Neural progenitor cell (in vitro differentiated cells): ENCODE measurements at regions not wholly inside any gene's neighbourhood (a gene's known extent, or its start where the extent isn't known, plus 50 kb on each side); places are given as distances from the start of the nearest gene placed in this dataset.

Source experiments
- DNase-seq: peaks from one replicate; pipeline ENCODE4 v3.0.0-alpha.2; 2016; ENCODE audit warnings: low spot score
- H2AFZ ChIP-seq: fragments of 200-600 bp; sonication (generic); replicated peaks from 2 replicates; pipeline ENCODE4 v1.6.1; 2016; ENCODE audit warnings: antibody characterized with exemption
- H3F3A ChIP-seq: fragments of 200-600 bp; sonication (generic); 2 replicates; pipeline ENCODE4 v1.6.1; 2016; ENCODE audit warnings: antibody characterized with exemption, low read depth
- H3K27ac ChIP-seq: fragments of 200-600 bp; sonication (generic); 2 replicates; pipeline ENCODE4 v1.5.1; 2016; ENCODE audit warnings: mild to moderate bottlenecking
- H3K27me3 ChIP-seq: fragments of 200-600 bp; sonication (generic); 2 replicates; pipeline ENCODE4 v1.6.1; 2016; ENCODE audit warnings: mild to moderate bottlenecking, moderate library complexity
- H3K36me3 ChIP-seq: fragments of 200-600 bp; sonication (generic); 2 replicates; pipeline ENCODE4 v1.5.1; 2016
- H3K4me1 ChIP-seq: fragments of 200-600 bp; sonication (generic); 2 replicates; pipeline ENCODE4 v1.6.1; 2016; ENCODE audit warnings: mixed run types
- H3K4me2 ChIP-seq: fragments of 200-600 bp; sonication (generic); 2 replicates; pipeline ENCODE4 v1.6.1; 2016
- H3K4me3 ChIP-seq: fragments of 200-600 bp; sonication (generic); 2 replicates; pipeline ENCODE4 v1.5.1; 2016
- H3K79me2 ChIP-seq: fragments of 200-600 bp; sonication (generic); 2 replicates; pipeline ENCODE4 v1.6.1; 2016; ENCODE audit warnings: low read depth
- H3K9ac ChIP-seq: fragments of 200-600 bp; sonication (generic); 2 replicates; pipeline ENCODE4 v1.6.1; 2016
- H3K9me3 ChIP-seq: fragments of 200-600 bp; sonication (generic); 2 replicates; pipeline ENCODE4 v1.5.1; 2016; ENCODE audit warnings: low read depth
- H4K20me1 ChIP-seq: fragments of 200-600 bp; sonication (generic); 2 replicates; pipeline ENCODE4 v1.6.1; 2016; ENCODE audit warnings: low read depth
- H3K27ac Mint-ChIP-seq: 3 replicates; pipeline ENCODE4 v1.8.0; 2021; ENCODE audit warnings: mixed read lengths
- H3K27me3 Mint-ChIP-seq: 2 replicates; pipeline ENCODE4 v1.8.0; 2022; ENCODE audit warnings: low read depth, mild to moderate bottlenecking, inconsistent platforms, moderate library complexity, mixed read lengths; ENCODE audit not compliant: insufficient read depth
- H3K36me3 Mint-ChIP-seq: 3 replicates; pipeline ENCODE4 v1.8.0; 2021; ENCODE audit warnings: mixed read lengths
- H3K4me1 Mint-ChIP-seq: 3 replicates; pipeline ENCODE4 v1.8.0; 2021; ENCODE audit warnings: mixed read lengths
- H3K4me3 Mint-ChIP-seq: 3 replicates; pipeline ENCODE4 v1.8.0; 2021; ENCODE audit warnings: mild to moderate bottlenecking, moderate library complexity, mixed read lengths
- H3K9me3 Mint-ChIP-seq: 3 replicates; pipeline ENCODE4 v1.8.0; 2020; ENCODE audit warnings: mixed read lengths
- CTCF ChIP-seq: fragments of 200-600 bp; sonication (generic); IDR thresholded peaks from 2 replicates; pipeline ENCODE4 v1.5.1; 2017; ENCODE audit warnings: antibody characterized with exemption, mild to moderate bottlenecking
- EZH2 ChIP-seq: fragments of 200-600 bp; sonication (generic); IDR thresholded peaks from 2 replicates; pipeline ENCODE4 v1.6.1; 2017; ENCODE audit warnings: antibody characterized with exemption, mild to moderate bottlenecking, moderate library complexity
- EZH2phosphoT487 ChIP-seq: fragments of 200-600 bp; sonication (generic); IDR thresholded peaks from 2 replicates; pipeline ENCODE4 v1.6.1; 2017; ENCODE audit warnings: antibody characterized with exemption

GRCh38 chr14:97887690-97888089, 1090.5 kb downstream of the VRK1 start:
- DNase-seq: no peak
- peaks cover 32% of the 10 kb centered on the region for H3K4me1 Mint-ChIP-seq
- H3K27me3 Mint-ChIP-seq: peaks cover 4% of the 10 kb centered on the region
- no peaks in the 10 kb centered on the region for H3K9me3 ChIP-seq
- H3K27me3 ChIP-seq: no peaks in the 10 kb centered on the region
- H3K27ac ChIP-seq: no peak overlapping the region
- no peaks in the 10 kb centered on the region for H3K79me2 ChIP-seq
- H3K27ac Mint-ChIP-seq: no peak overlapping the region
- no peaks in the 10 kb centered on the region for H3K36me3 ChIP-seq
- H4K20me1 ChIP-seq: no peaks in the 10 kb centered on the region
- H3K9me3 Mint-ChIP-seq: no peaks in the 10 kb centered on the region
- no peaks in the 10 kb centered on the region for H3F3A ChIP-seq
- H3K9ac ChIP-seq: no peak overlapping the region
- no peak for TF ChIP-seq CTCF
- TF ChIP-seq EZH2: no peak
- TF ChIP-seq EZH2phosphoT487: no peak
- no peak overlapping the region for H2AFZ ChIP-seq
- no peak overlapping the region for H3K4me2 ChIP-seq
- no peaks in the 10 kb centered on the region for H3K36me3 Mint-ChIP-seq
- peaks cover 3% of the 10 kb centered on the region for H3K4me1 ChIP-seq
- no peak overlapping the region for H3K4me3 Mint-ChIP-seq
- H3K4me3 ChIP-seq: no peak overlapping the region

GRCh38 chr14:97888331-97888730, 1091.1 kb downstream of the VRK1 start:
- Histone ChIP-seq H3K27ac (no peak overlapping the region), H3F3A (no peaks in the 10 kb centered on the region), H3K4me3 (no peak overlapping the region), H3K9ac (no peak overlapping the region), H3K36me3 (no peaks in the 10 kb centered on the region), H3K27me3 (no peaks in the 10 kb centered on the region), H4K20me1 (no peaks in the 10 kb centered on the region), H3K9me3 (no peaks in the 10 kb centered on the region), H3K4me1 (peaks cover 3% of the 10 kb centered on the region), H3K79me2 (no peaks in the 10 kb centered on the region), H3K4me2 (no peak overlapping the region), H2AFZ (no peak overlapping the region)
- no peak for TF ChIP-seq EZH2phosphoT487
- TF ChIP-seq CTCF: no peak
- no peak for TF ChIP-seq EZH2
- Mint-ChIP-seq H3K4me1 (peaks cover 27% of the 10 kb centered on the region), H3K36me3 (no peaks in the 10 kb centered on the region), H3K9me3 (no peaks in the 10 kb centered on the region), H3K27me3 (peaks cover 4% of the 10 kb centered on the region), H3K4me3 (no peak overlapping the region), H3K27ac (no peak overlapping the region)
- no peak for DNase-seq

- Histone ChIP-seq H3F3A (no peaks in the 10 kb centered on the region), H3K27me3 (no peaks in the 10 kb centered on the region), H3K9me3 (no peaks in the 10 kb centered on the region), H3K36me3 (no peaks in the 10 kb centered on the region), H3K9ac (no peak overlapping the region), H3K4me2 (no peak overlapping the region), H3K79me2 (no peaks in the 10 kb centered on the region), H4K20me1 (no peaks in the 10 kb centered on the region), H3K4me1 (peaks cover 3% of the 10 kb centered on the region), H3K4me3 (no peak overlapping the region), H2AFZ (no peak overlapping the region), H3K27ac (no peak overlapping the region)
- Mint-ChIP-seq H3K4me1 (peaks cover 12% of the 10 kb centered on the region), H3K27me3 (peaks cover 4% of the 10 kb centered on the region), H3K27ac (peak overlapping the region; percentile 10), H3K36me3 (no peaks in the 10 kb centered on the region), H3K4me3 (no peak overlapping the region), H3K9me3 (no peaks in the 10 kb centered on the region)
- no peak for DNase-seq
- no peak for TF ChIP-seq CTCF
- TF ChIP-seq EZH2: no peak
- TF ChIP-seq EZH2phosphoT487: no peak
Observed at GRCh38 chr14:97891515-97891914, 1094.3 kb downstream of the VRK1 start.

- no peaks in the 10 kb centered on the region for H3K9me3 ChIP-seq
- H3K27me3 ChIP-seq: no peaks in the 10 kb centered on the region
- Mint-ChIP-seq H3K9me3 (no peaks in the 10 kb centered on the region), H3K36me3 (no peaks in the 10 kb centered on the region), H3K27ac (no peak overlapping the region), H3K4me3 (no peak overlapping the region), H3K4me1 (peaks cover 8% of the 10 kb centered on the region), H3K27me3 (no peaks in the 10 kb centered on the region)
- H3K27ac ChIP-seq: no peak overlapping the region
- H3K36me3 ChIP-seq: no peaks in the 10 kb centered on the region
- H2AFZ ChIP-seq: no peak overlapping the region
- no peaks in the 10 kb centered on the region for H3F3A ChIP-seq
- H3K79me2 ChIP-seq: no peaks in the 10 kb centered on the region
- no peak overlapping the region for H3K4me2 ChIP-seq
- peaks cover 3% of the 10 kb centered on the region for H3K4me1 ChIP-seq
- H3K4me3 ChIP-seq: no peak overlapping the region
- no peak for TF ChIP-seq CTCF
- no peak for TF ChIP-seq EZH2
- H4K20me1 ChIP-seq: no peaks in the 10 kb centered on the region
- no peak overlapping the region for H3K9ac ChIP-seq
- no peak for DNase-seq
Observed at GRCh38 chr14:97894552-97894951, 1097.4 kb downstream of the VRK1 start.
